HG02571 (cell line): ENCODE measurements at regions not wholly inside any gene's neighbourhood (a gene's known extent, or its start where the extent isn't known, plus 50 kb on each side); places are given as distances from the start of the nearest gene placed in this dataset.

Experiments used
- ATAC-seq: cut with Tn5 transposase; IDR thresholded peaks from one replicate; pipeline ENCODE4 v1.9.1; 2021; ENCODE audit warnings: mild to moderate bottlenecking, moderate library complexity; ENCODE audit not compliant: unreplicated experiment

GRCh38 chr10:78688901-78689583, 379.7 kb upstream of the ZMIZ1 start:
- no peak for ATAC-seq

GRCh38 chr10:78689584-78689935, 379.2 kb upstream of the ZMIZ1 start:
- ATAC-seq = no peak

- ATAC-seq = no peak
These were observed 378.2 kb upstream of the ZMIZ1 start for GRCh38 chr10:78690354-78691111.

GRCh38 chr10:78691301-78692030, 377.3 kb upstream of the ZMIZ1 start:
- ATAC-seq = no peak

- ATAC-seq = no peak
These were observed 376.7 kb upstream of the ZMIZ1 start for GRCh38 chr10:78692071-78692470.

GRCh38 chr10:78695846-78696245, 372.9 kb upstream of the ZMIZ1 start:
- ATAC-seq = no peak

- no peak for ATAC-seq
These were observed 371.9 kb upstream of the ZMIZ1 start for GRCh38 chr10:78696791-78697395.

- no peak for ATAC-seq
These were observed 368.8 kb upstream of the ZMIZ1 start for GRCh38 chr10:78699971-78700370.

GRCh38 chr10:78700413-78700812, 368.4 kb upstream of the ZMIZ1 start:
- ATAC-seq = no peak

GRCh38 chr10:78700816-78701520, 367.8 kb upstream of the ZMIZ1 start:
- ATAC-seq = no peak

GRCh38 chr10:78702186-78702585, 366.6 kb upstream of the ZMIZ1 start:
- no peak for ATAC-seq

- no peak for ATAC-seq
These were observed 365.9 kb upstream of the ZMIZ1 start for GRCh38 chr10:78702876-78703275.

GRCh38 chr10:78703593-78703992, 365.2 kb upstream of the ZMIZ1 start:
- ATAC-seq = no peak

GRCh38 chr10:78706256-78706655, 362.5 kb upstream of the ZMIZ1 start:
- no peak for ATAC-seq

- ATAC-seq = no peak
These were observed 361.8 kb upstream of the ZMIZ1 start for GRCh38 chr10:78706726-78707540.

- ATAC-seq = no peak
These were observed 361.0 kb upstream of the ZMIZ1 start for GRCh38 chr10:78707745-78708144.

GRCh38 chr10:78712147-78712546, 356.6 kb upstream of the ZMIZ1 start:
- ATAC-seq = no peak

GRCh38 chr10:78713659-78714058, 355.1 kb upstream of the ZMIZ1 start:
- ATAC-seq = no peak

- no peak for ATAC-seq
These were observed 354.5 kb upstream of the ZMIZ1 start for GRCh38 chr10:78714225-78714624.

GRCh38 chr10:78715435-78715834, 353.3 kb upstream of the ZMIZ1 start:
- no peak for ATAC-seq
